ENCODE measurements at regions not wholly inside any gene's neighbourhood (a gene's known extent, or its start where the extent isn't known, plus 50 kb on each side); places are given as distances from the start of the nearest gene placed in this dataset.

GRCh38 chr10:106147021-106147420 lies 1017.5 kb downstream of the SORCS1 start:
- intact Hi-C loops (cut with micrococcal nuclease) (no loop called here), dilution Hi-C loops (cut with MboI; ENCODE audit: extremely low pct_ligation_motif_present, low sequenced_read_pairs) (no loop called here)
- Histone ChIP-seq H2AFZ (ENCODE audit: low read depth, low read length) (no peak overlapping the region), H3K4me2 (ENCODE audit: insufficient read depth, low read length) (no peak overlapping the region), H3K9me1 (replicated peaks; ENCODE audit: control insufficient read depth, extremely low read depth, insufficient read depth, low read length) (no peaks in the 10 kb centered on the region), H3K36me3 (ENCODE audit: control insufficient read depth in 2 of 2, extremely low read depth in 1 of 2, insufficient read depth in 2 of 2, low read length in 2 of 2) (no peaks in the 10 kb centered on the region), H3K27ac (ENCODE audit: insufficient read depth, low read depth, low read length) (no peak overlapping the region), H3K79me2 (ENCODE audit: control insufficient read depth, insufficient read depth, low read length) (no peaks in the 10 kb centered on the region), H3K9me3 (replicated peaks; ENCODE audit: control insufficient read depth, insufficient read depth, low read length) (peaks cover 4% of the 10 kb centered on the region), H3K4me3 (replicated peaks in 1 of 3; ENCODE audit: insufficient read depth in 1 of 3, low read depth in 1 of 3, low read length in 3 of 3) (no peak overlapping the region), H3K27me3 (ENCODE audit: control insufficient read depth in 2 of 2, insufficient read depth in 2 of 2, low read length in 2 of 2) (no peaks in the 10 kb centered on the region), H3K9ac (replicated peaks; ENCODE audit: extremely low read depth, insufficient read depth, low read length) (no peak overlapping the region), H4K20me1 (replicated peaks; ENCODE audit: control insufficient read depth, extremely low read depth, insufficient read depth, low read length) (no peaks in the 10 kb centered on the region), H3K4me1 (ENCODE audit: control insufficient read depth, extremely low read depth, insufficient read depth, low read length) (no peaks in the 10 kb centered on the region)
- no TSS peak for BruUV-seq (replicated peaks)
- TF ChIP-seq EZH2 (IDR thresholded peaks at IDR 0.05; ENCODE audit: borderline replicate concordance, low read depth, low read length, severe bottlenecking) (no peak), JUN (IDR thresholded peaks at IDR 0.05; ENCODE audit: borderline replicate concordance, insufficient read depth, insufficient read length, low read depth) (no peak), GATA2 (IDR thresholded peaks at IDR 0.05; ENCODE audit: insufficient read depth, insufficient read length, low read depth, low read length) (no peak), CTCF (IDR thresholded peaks at IDR 0.05; ENCODE audit: extremely low read depth in 1 of 2, insufficient read depth in 1 of 2, low read depth in 1 of 2, low read length in 2 of 2) (no peak), MAX (IDR thresholded peaks at IDR 0.05; ENCODE audit: insufficient read depth, insufficient read length) (no peak), FOS (IDR thresholded peaks at IDR 0.05; ENCODE audit: borderline replicate concordance, insufficient read depth, low read length) (no peak), MYC (IDR thresholded peaks at IDR 0.05; ENCODE audit: low read depth, low read length) (no peak), POLR2A (IDR thresholded peaks at IDR 0.05; ENCODE audit: low read depth, low read length) (no peak), POLR2AphosphoS5 (IDR thresholded peaks at IDR 0.05; ENCODE audit: insufficient read depth, low read depth, low read length) (no peak)
- POLR2A ChIA-PET = no interaction called here
- FAIRE-seq = no peak
- DNase-seq (ENCODE audit: low read depth, low spot score) = no peak
- CTCF ChIA-PET = no interaction called here

Data from endothelial cell of umbilical vein (primary cell).